ENCODE measurements at regions not wholly inside any gene's neighbourhood (a gene's known extent, or its start where the extent isn't known, plus 50 kb on each side); places are given as distances from the start of the nearest gene placed in this dataset.

DNA sequence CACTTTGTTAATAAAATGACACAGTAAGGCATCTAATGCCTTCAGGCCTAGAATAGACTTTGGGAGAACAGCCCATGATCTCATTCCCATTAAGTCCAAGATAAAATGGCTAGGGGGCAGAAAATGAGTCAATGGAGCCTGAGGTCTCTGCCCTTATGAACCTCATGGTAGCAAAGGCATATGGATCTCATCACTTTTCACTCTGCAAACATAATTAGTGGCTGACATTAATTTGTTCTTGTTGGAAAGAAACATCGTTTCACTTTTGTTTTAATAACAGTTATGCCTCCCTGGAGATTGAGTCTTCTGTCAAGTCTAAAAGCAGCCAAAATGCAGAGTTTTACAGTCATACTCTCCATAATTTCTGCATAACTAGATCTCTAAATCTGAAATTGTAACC is 111.8 kb upstream of the API5 start:
- DNase-seq, result no peak
- no peak overlapping the region for H3K27ac Mint-ChIP-seq
- ChIA-PET CTCF (no interaction called here), POLR2A (no interaction called here)
- intact Hi-C loops (cut with micrococcal nuclease), result no loop called here
- H3K27me3 Mint-ChIP-seq, result no peaks in the 10 kb centered on the region
- no peak for TF ChIP-seq CTCF (IDR thresholded peaks at IDR 0.05)
- H3K36me3 Mint-ChIP-seq (ENCODE audit: low read depth), result no peaks in the 10 kb centered on the region
- ATAC-seq (ENCODE audit: low read depth), result no peak
- H3K4me3 Mint-ChIP-seq, result no peak overlapping the region
- no peaks in the 10 kb centered on the region for H3K4me1 Mint-ChIP-seq
- H3K9me3 Mint-ChIP-seq, result peaks cover 3% of the 10 kb centered on the region

DNA sequence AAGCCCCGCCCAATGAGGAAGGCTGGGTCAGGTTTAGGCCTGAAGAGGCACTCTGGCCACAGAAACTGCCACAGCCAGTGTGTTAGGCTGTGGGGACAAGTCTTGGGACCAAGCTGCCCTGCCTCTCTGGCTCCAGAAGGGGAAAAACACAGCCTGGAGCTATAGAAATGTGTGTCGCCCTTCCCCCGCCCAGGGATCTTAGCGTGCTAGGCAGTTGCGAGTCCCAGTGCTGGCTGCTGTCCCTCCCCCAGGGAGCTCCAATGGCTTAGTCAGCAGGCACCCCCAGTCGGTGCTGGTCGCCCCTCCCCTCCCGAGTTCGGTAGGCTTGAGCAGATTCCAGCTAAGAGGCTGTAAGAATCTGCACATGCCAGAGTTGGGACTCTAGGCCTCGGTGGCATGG is 99.5 kb upstream of the API5 start:
- intact Hi-C loops (cut with micrococcal nuclease), result no loop called here
- Mint-ChIP-seq H3K27ac (no peak overlapping the region), H3K4me1 (no peaks in the 10 kb centered on the region), H3K36me3 (ENCODE audit: low read depth) (no peaks in the 10 kb centered on the region), H3K27me3 (no peaks in the 10 kb centered on the region), H3K4me3 (no peak overlapping the region), H3K9me3 (peaks cover 14% of the 10 kb centered on the region)
- no peak for TF ChIP-seq CTCF (IDR thresholded peaks at IDR 0.05)
- ATAC-seq (ENCODE audit: low read depth) (no peak), DNase-seq (no peak)
- ChIA-PET POLR2A (no interaction called here), CTCF (no interaction called here)

GRCh38 chr11:43214471-43214870 is 97.3 kb upstream of the API5 start:
- peaks cover 10% of the 10 kb centered on the region for H3K9me3 Mint-ChIP-seq
- ChIA-PET POLR2A (no interaction called here), CTCF (no interaction called here)
- H3K4me1 Mint-ChIP-seq, result no peaks in the 10 kb centered on the region
- H3K27ac Mint-ChIP-seq, result no peak overlapping the region
- H3K4me3 Mint-ChIP-seq, result no peak overlapping the region
- ATAC-seq (ENCODE audit: low read depth) (no peak), DNase-seq (no peak)
- no peaks in the 10 kb centered on the region for H3K27me3 Mint-ChIP-seq
- no peak for TF ChIP-seq CTCF (IDR thresholded peaks at IDR 0.05)
- intact Hi-C loops (cut with micrococcal nuclease), result no loop called here
- no peaks in the 10 kb centered on the region for H3K36me3 Mint-ChIP-seq (ENCODE audit: low read depth)

DNA sequence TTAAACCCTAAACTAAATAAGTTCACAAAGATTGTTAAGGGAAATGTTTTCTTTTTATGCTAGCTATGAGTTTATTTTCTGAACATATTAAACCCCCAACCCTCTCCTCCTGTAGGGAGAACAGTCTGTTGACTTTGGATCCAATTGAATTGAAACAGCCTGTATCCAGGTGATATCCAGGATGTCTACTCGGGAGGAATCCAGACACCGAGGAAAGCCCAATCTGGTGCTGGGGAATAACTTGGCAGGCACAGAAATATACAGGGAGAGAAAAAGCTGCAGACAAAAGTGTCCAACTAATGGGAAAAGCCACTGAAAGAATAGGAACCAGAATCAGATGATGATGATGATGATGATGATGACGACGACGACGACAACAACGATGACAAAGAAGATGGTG is 93.9 kb upstream of the API5 start:
- no peak for TF ChIP-seq CTCF (IDR thresholded peaks at IDR 0.05)
- Mint-ChIP-seq H3K27ac (no peak overlapping the region), H3K27me3 (no peaks in the 10 kb centered on the region), H3K36me3 (ENCODE audit: low read depth) (no peaks in the 10 kb centered on the region), H3K4me1 (no peaks in the 10 kb centered on the region), H3K4me3 (no peak overlapping the region), H3K9me3 (peaks cover 3% of the 10 kb centered on the region)
- CTCF ChIA-PET, result no interaction called here
- no peak for ATAC-seq (ENCODE audit: low read depth)
- intact Hi-C loops (cut with micrococcal nuclease), result no loop called here
- POLR2A ChIA-PET, result no interaction called here
- DNase-seq, result no peak

DNA sequence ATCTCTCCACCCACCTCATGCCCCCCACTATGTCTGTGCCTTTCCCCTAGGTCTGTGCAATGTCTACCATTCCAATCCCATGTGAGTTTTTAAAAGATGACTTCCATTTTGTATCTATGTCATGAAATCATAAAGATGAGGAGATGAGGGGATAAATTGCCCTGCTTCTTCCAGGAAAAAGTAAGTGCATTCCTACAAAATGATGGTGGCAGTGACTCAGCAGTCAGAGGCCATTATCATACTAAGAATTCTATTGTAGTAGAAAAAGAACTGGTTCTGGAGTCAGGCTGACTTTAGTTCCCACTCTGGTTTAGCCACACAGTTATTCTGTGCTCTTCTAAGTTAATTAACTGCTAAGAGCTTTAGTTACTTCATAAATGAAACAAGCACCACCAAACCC is 89.6 kb upstream of the API5 start:
- no peak for ATAC-seq (ENCODE audit: low read depth)
- CTCF ChIA-PET, result no interaction called here
- H3K4me3 Mint-ChIP-seq, result no peak overlapping the region

More for the DNA sequence above, 89.6 kb upstream of the API5 start:
- Mint-ChIP-seq H3K27me3 (no peaks in the 10 kb centered on the region), H3K4me1 (no peaks in the 10 kb centered on the region), H3K9me3 (no peaks in the 10 kb centered on the region), H3K27ac (no peak overlapping the region), H3K36me3 (ENCODE audit: low read depth) (no peaks in the 10 kb centered on the region)
- intact Hi-C loops (cut with micrococcal nuclease), result no loop called here
- POLR2A ChIA-PET, result no interaction called here
- no peak for DNase-seq
- TF ChIP-seq CTCF (IDR thresholded peaks at IDR 0.05), result no peak

Measured in activated B cell treated with CpG ODN at 0.5 μM for 24 hours (primary cell).